ENCODE measurements at regions not wholly inside any gene's neighbourhood (a gene's known extent, or its start where the extent isn't known, plus 50 kb on each side); places are given as distances from the start of the nearest gene placed in this dataset.

- H3K27me3 ChIP-seq: no peaks in the 10 kb centered on the region
- H3K36me3 ChIP-seq: no peaks in the 10 kb centered on the region
Measured at GRCh38 chr5:86748538-86749105, 130.9 kb downstream of the COX7C start.

GRCh38 chr5:86749841-86750240 is 132.1 kb downstream of the COX7C start:
- intact Hi-C loops (cut with DNase I; ENCODE audit: low total_unique reads): no loop called here
- DNase-seq: no peak
- H3K9me3 ChIP-seq: no peaks in the 10 kb centered on the region
- no peak overlapping the region for H3K4me3 ChIP-seq
- TF ChIP-seq POLR2A (IDR thresholded peaks at IDR 0.05): no peak
- TF ChIP-seq EP300 (IDR thresholded peaks at IDR 0.05; ENCODE audit: low read depth): no peak
- no peak for TF ChIP-seq POLR2AphosphoS5 (IDR thresholded peaks at IDR 0.05)
- H3K4me1 ChIP-seq: no peaks in the 10 kb centered on the region
- H3K36me3 ChIP-seq: no peaks in the 10 kb centered on the region
- H3K27ac ChIP-seq: no peak overlapping the region
- no peaks in the 10 kb centered on the region for H3K27me3 ChIP-seq
- in situ Hi-C loops (cut with MboI; ENCODE audit: low pct_ligation_motif_present in 1 of 4, low pct_unique_long_range_greater_than_20kb in 1 of 4, low sequenced_read_pairs in 3 of 4): no loop called here

More at GRCh38 chr5:86748538-86749105, 130.9 kb downstream of the COX7C start:
- in situ Hi-C loops (cut with MboI; ENCODE audit: low pct_ligation_motif_present in 1 of 4, low pct_unique_long_range_greater_than_20kb in 1 of 4, low sequenced_read_pairs in 3 of 4) (no loop called here), intact Hi-C loops (cut with DNase I; ENCODE audit: low total_unique reads) (no loop called here)
- TF ChIP-seq POLR2AphosphoS5 (IDR thresholded peaks at IDR 0.05) (no peak), EP300 (IDR thresholded peaks at IDR 0.05; ENCODE audit: low read depth) (no peak), POLR2A (IDR thresholded peaks at IDR 0.05) (no peak), CTCF (IDR thresholded peaks at IDR 0.05) (no peak)
- DNase-seq: no peak
- Histone ChIP-seq H3K27ac (no peak overlapping the region), H3K9me3 (no peaks in the 10 kb centered on the region), H3K4me1 (no peaks in the 10 kb centered on the region), H3K4me3 (no peak overlapping the region)
- 27 to 63% methylated on average over 3 of the region's 3 CpGs for WGBS, 2 donors (ENCODE audit: low coverage in 1 of 2)

GRCh38 chr5:86756839-86757238 is 139.1 kb downstream of the COX7C start:
- no peak for TF ChIP-seq EP300 (IDR thresholded peaks at IDR 0.05; ENCODE audit: low read depth)
- no peak for TF ChIP-seq CTCF (IDR thresholded peaks at IDR 0.05)
- no peak for TF ChIP-seq POLR2AphosphoS5 (IDR thresholded peaks at IDR 0.05)
- no peak for TF ChIP-seq POLR2A (IDR thresholded peaks at IDR 0.05)
- WGBS, 2 donors (ENCODE audit: low coverage in 1 of 2): 100% methylated on average over 1 of the region's 1 CpG
- Histone ChIP-seq H3K4me3 (no peak overlapping the region), H3K36me3 (no peaks in the 10 kb centered on the region), H3K27ac (no peak overlapping the region), H3K9me3 (no peaks in the 10 kb centered on the region), H3K27me3 (no peaks in the 10 kb centered on the region), H3K4me1 (no peaks in the 10 kb centered on the region)
- in situ Hi-C loops (cut with MboI; ENCODE audit: low pct_ligation_motif_present in 1 of 4, low pct_unique_long_range_greater_than_20kb in 1 of 4, low sequenced_read_pairs in 3 of 4) (no loop called here), intact Hi-C loops (cut with DNase I; ENCODE audit: low total_unique reads) (no loop called here)
- no peak for DNase-seq

- Histone ChIP-seq H3K27ac (no peak overlapping the region), H3K9me3 (no peaks in the 10 kb centered on the region), H3K4me1 (no peaks in the 10 kb centered on the region), H3K4me3 (no peak overlapping the region), H3K36me3 (no peaks in the 10 kb centered on the region), H3K27me3 (no peaks in the 10 kb centered on the region)
- TF ChIP-seq CTCF (IDR thresholded peaks at IDR 0.05): no peak
- TF ChIP-seq POLR2AphosphoS5 (IDR thresholded peaks at IDR 0.05): no peak
- TF ChIP-seq EP300 (IDR thresholded peaks at IDR 0.05; ENCODE audit: low read depth): no peak
- no peak for TF ChIP-seq POLR2A (IDR thresholded peaks at IDR 0.05)
- no peak for DNase-seq
- intact Hi-C loops (cut with DNase I; ENCODE audit: low total_unique reads) (no loop called here), in situ Hi-C loops (cut with MboI; ENCODE audit: low pct_ligation_motif_present in 1 of 4, low pct_unique_long_range_greater_than_20kb in 1 of 4, low sequenced_read_pairs in 3 of 4) (no loop called here)
- WGBS, 2 donors (ENCODE audit: low coverage in 1 of 2): 53 to 62% methylated on average over 5 of the region's 5 CpGs
Measured at GRCh38 chr5:86757824-86758223, 140.1 kb downstream of the COX7C start.

- in situ Hi-C loops (cut with MboI; ENCODE audit: low pct_ligation_motif_present in 1 of 4, low pct_unique_long_range_greater_than_20kb in 1 of 4, low sequenced_read_pairs in 3 of 4): no loop called here
- intact Hi-C loops (cut with DNase I; ENCODE audit: low total_unique reads): no loop called here
Measured at GRCh38 chr5:86760661-86761060, 142.9 kb downstream of the COX7C start.

More at GRCh38 chr5:86760661-86761060, 142.9 kb downstream of the COX7C start:
- H3K4me3 ChIP-seq: no peak overlapping the region
- DNase-seq: no peak
- H3K9me3 ChIP-seq: no peaks in the 10 kb centered on the region
- no peaks in the 10 kb centered on the region for H3K36me3 ChIP-seq
- WGBS, 2 donors (ENCODE audit: low coverage in 1 of 2): 49 to 63% methylated on average over 2 of the region's 2 CpGs
- H3K27ac ChIP-seq: no peak overlapping the region
- H3K27me3 ChIP-seq: no peaks in the 10 kb centered on the region
- TF ChIP-seq CTCF (IDR thresholded peaks at IDR 0.05) (no peak), POLR2AphosphoS5 (IDR thresholded peaks at IDR 0.05) (no peak), EP300 (IDR thresholded peaks at IDR 0.05; ENCODE audit: low read depth) (no peak)
- no peaks in the 10 kb centered on the region for H3K4me1 ChIP-seq
